ENCODE measurements at regions not wholly inside any gene's neighbourhood (a gene's known extent, or its start where the extent isn't known, plus 50 kb on each side); places are given as distances from the start of the nearest gene placed in this dataset.

- no peak for TF ChIP-seq CTCF (IDR thresholded peaks at IDR 0.05)
- no peak for TF ChIP-seq POLR2AphosphoS5 (IDR thresholded peaks at IDR 0.05)
- no peak for TF ChIP-seq EP300 (IDR thresholded peaks at IDR 0.05)
- TF ChIP-seq POLR2A (IDR thresholded peaks at IDR 0.05), result no peak
These were observed 252.0 kb downstream of the RASEF start for GRCh38 chr9:82810915-82811314.

All from suprapubic skin (tissue), 4 donors.